NCI-H748 (cell line): ENCODE measurements at regions not wholly inside any gene's neighbourhood (a gene's known extent, or its start where the extent isn't known, plus 50 kb on each side); places are given as distances from the start of the nearest gene placed in this dataset.

Source experiments
- DNase-seq: peaks from one replicate; lab custom pipeline; 2025; ENCODE audit not compliant: unreplicated experiment; lab: John Stamatoyannopoulos, UW

DNA sequence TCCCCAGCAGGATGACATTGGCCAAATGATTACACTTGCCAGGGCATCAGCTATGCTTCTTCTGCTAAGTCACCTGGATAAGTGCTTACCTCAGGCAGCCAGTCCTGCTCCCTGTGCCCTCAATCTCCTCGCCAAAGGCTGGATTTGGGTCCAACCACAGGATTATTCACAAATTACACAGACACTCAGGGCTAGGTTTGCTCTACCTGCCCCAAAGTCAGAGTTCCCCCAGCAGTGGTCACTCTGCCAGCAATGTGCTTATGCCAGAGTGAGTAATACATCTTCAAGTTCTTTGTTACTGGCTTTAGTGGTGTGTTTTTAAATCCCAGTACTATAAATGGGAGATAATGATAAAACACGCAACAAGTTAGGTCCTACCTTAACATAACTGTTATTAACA, 189.7 kb upstream of the SEMA3D start:
- DNase-seq: no peak

DNA sequence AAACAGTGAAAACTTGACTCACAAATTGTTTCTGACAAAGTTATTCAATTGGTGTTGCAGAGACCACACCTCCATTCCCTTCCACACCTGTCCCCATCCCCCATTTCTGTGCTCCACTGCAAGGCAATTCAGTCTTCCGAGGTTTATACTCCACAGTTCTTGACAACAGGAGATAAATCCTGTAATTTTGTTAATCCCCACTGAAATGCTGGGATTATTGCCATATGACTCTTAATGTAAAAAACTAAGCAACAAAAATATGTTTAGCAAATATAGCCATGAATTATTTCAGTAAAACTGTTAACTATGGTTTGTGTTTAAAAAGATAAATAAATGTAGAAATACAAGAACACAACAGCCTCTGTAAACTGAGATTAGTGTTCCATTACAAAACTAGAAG, 170.1 kb upstream of the SEMA3D start:
- no peak for DNase-seq

DNA sequence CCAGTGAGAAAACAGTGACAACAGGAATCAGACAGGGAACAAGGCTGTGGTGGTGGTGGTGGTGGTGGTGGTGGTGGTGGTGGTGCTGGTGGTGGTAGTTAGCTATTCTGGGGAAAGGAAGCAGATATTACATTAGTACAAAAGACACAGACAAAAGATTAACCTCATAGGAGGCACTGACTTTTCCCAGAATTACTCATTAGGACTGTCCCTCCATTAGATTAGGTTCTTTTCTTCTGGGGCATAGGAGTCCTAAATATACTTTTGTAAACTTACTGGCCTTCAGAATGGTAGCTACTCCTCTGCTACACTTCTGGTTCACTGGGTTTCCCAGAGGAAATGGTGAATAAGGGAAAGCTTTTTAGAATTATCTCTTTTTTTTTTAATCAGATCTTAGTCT, 156.6 kb upstream of the SEMA3D start:
- DNase-seq: no peak

DNA sequence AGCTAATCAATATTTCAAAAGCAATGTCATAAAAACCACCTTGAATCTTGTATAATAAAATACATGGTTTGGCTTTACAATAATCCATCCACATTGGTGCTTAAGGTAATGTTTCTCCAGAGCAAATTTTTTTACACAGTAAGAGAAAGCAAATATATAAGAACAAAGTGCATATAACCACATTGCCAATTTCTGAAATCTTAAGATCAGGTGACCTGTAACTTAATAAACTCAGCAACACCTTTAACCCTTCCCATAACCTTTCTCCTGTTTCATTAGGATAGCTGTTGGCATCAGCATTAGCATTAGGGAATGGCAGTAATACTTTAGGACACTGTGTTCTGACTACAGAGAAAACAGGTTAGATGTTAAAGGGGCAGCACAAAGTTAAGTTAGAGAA, 155.9 kb upstream of the SEMA3D start:
- DNase-seq: no peak

DNA sequence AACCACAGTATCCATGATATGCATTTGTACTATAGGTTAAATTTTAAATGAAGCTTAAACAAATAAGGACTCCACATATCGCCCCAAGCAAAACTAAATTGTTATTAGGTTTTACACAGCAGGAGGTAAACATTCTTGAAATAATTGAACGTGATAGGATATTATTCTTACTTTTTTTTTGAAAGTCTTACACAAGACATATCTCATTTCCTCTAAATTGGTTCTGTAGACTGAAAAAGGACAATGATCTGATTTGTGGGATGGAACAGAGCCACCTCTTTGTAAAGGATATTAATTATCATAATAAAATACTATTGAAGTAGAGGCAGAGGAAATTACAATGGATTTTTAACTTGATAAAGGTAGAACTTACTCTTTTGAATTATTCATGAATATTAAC, 155.1 kb upstream of the SEMA3D start:
- no peak for DNase-seq

DNA sequence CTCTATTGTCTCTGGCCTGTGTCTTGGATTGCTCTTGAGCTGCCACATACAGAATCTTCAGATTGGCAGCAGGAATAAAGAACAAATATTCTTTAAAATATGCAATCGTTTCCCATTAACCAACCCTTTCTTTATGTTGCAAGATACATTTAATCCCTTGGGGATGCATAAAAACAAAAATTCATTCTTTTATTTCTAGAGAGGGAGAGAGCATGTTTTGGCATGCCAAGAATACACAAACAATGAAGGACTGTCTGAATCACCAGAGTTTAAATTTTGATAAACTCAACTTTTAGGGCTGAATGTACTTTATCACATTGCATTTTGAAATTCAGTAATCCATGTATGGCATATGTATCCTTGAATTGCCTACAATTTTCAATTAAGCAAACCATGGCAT, 154.3 kb upstream of the SEMA3D start:
- DNase-seq: no peak

- DNase-seq: no peak
These were observed 149.2 kb upstream of the SEMA3D start for GRCh38 chr7:85336086-85336485.

DNA sequence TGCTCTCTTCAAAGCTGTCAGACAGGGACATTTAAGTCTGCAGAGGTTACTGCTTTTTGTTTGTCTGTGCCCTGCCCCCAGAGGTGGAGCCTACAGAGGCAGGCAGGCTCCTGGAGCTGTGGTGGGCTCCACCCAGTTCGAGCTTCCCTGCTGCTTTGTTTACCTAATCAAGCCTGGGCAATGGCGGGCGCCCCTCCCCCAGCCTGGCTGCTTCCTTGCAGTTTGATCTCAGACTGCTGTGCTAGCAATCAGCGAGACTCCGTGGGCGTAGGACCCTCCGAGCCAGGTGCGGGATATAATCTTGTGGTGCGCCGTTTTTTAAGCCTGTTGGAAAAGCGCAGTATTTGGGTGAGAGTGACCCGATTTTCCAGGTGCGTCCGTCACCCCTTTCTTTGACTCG, 148.3 kb upstream of the SEMA3D start:
- DNase-seq: peak; percentile 42

- no peak for DNase-seq
These were observed 141.7 kb upstream of the SEMA3D start for GRCh38 chr7:85328456-85328998.

- DNase-seq: peak; percentile 18
These were observed 137.4 kb upstream of the SEMA3D start for GRCh38 chr7:85324145-85324799.

- DNase-seq: no peak
These were observed 135.4 kb upstream of the SEMA3D start for GRCh38 chr7:85322252-85322651.

- no peak for DNase-seq
These were observed 134.0 kb upstream of the SEMA3D start for GRCh38 chr7:85320699-85321476.

DNA sequence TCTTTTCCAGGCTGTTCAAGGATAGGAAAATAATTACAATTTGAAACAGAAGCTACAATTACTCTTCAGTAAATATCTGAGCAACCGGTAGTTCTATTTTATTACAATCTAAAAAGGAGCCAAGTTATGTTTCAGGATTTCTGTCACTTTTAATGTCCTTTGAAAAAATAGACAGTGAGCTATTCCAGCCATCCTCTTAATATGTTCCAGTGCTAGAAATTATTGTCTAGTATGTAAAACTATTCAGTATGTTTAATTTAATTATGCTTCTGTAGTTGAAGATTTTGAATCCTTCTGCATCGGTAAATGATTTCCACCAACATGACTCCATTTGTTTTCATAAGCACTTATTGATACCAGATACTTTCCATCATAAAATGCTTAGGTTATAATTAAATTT, 129.6 kb upstream of the SEMA3D start:
- DNase-seq: no peak

GRCh38 chr7:85310301-85310700, 123.4 kb upstream of the SEMA3D start:
- DNase-seq: no peak

GRCh38 chr7:85306115-85306514, 119.3 kb upstream of the SEMA3D start:
- no peak for DNase-seq

DNA sequence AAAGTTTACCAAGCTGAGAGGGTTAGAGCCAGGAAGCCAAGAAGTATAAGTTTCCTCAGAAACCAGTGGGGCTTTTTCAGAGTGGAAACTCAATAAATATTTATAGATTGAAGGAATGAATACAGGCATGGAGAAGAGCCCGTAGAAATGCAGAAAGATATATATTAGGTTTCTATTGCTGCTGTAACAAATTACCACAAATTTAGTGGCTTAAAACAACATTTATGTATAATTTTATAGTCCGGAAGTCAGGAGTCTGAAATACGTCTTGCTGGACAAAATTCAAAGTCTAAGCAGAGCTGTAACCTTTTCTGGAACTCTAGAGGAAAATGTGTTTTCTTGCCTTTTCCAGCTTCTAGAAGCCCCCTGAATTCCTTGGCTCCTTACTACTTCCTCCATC, 107.3 kb upstream of the SEMA3D start:
- no peak for DNase-seq

- DNase-seq: peak; percentile 53
These were observed 106.2 kb upstream of the SEMA3D start for GRCh38 chr7:85292908-85293576.

- no peak for DNase-seq
These were observed 103.4 kb upstream of the SEMA3D start for GRCh38 chr7:85290269-85290668.

DNA sequence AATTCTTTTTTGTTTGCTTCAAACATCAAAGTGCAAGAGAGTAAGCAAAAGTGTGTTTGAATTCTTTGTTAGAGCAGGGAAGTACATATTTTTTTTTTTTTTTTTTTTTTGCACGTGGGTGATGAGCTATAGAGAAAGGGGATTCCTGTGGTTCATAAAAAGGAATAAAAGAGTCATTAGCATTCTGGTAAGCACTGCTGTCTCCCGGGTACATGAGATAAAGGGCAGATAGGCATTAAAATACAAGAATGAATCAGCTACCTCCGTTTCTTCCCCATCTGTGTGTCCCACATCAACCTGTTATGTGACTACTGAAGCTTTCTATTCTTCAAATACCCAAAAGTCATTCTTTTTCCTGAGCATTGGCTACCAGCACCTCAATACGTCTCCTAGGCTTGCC, 102.4 kb upstream of the SEMA3D start:
- DNase-seq: no peak

- peak; percentile 25 for DNase-seq
These were observed 100.4 kb upstream of the SEMA3D start for GRCh38 chr7:85287106-85287825.

DNA sequence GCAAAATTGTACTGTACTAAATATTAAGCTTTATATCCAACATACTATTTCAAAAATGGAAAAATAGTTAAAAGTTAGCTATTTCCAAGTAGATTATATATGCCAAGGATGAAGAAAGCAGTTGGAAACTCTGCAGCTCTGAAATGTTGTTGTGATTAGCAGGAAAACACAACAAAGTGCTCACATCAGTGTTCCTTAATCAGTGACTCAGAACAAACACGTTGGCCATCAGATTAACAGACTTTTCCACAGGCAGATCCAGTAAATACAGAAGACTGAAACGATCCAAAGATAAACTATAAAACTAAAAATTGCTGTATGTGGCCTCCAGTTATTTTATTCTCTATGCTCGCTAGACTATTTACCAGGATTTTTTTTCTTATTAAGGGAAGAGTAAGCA, 99.6 kb upstream of the SEMA3D start:
- DNase-seq: peak; percentile 39
